ENCODE measurements at regions not wholly inside any gene's neighbourhood (a gene's known extent, or its start where the extent isn't known, plus 50 kb on each side); places are given as distances from the start of the nearest gene placed in this dataset.

DNA sequence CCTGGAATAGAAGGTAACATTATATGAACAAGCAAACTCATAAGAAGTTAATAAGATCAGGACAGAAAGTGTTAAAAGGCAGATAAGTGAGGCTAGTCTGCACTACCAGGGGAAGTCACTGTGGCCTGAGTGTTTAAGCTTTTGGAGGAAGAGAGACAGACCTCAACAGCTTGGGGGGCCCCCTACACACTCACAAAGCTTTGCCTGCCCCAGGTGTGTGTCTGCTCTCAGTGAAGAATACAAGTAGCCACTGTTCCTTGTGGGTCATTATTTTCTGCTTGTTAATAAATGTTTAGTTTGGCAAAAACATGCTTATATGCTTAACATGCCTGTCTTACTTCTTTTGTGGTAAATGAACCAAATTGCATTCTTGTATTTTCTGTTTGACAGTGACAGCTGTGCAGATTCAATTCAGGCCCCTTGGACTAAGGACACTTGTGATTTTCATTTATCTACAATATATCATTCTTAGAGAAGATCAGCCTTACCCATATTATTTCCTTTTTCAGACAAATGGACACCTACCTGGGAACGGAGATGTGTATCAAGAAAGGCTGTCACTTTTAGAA, 50.7 kb upstream of the C12orf71 start:
- TF ChIP-seq CTCF (IDR thresholded peaks at IDR 0.05 in 2 of 3, conservative IDR thresholded peaks at IDR 0.05 in 1 of 3; ENCODE audit: borderline replicate concordance in 1 of 3, insufficient read depth in 1 of 3, low read depth in 2 of 3, low read length in 2 of 3) (no peak), POLR2AphosphoS5 (IDR thresholded peaks at IDR 0.05; ENCODE audit: low read depth, low read length) (no peak), EZH2phosphoT487 (IDR thresholded peaks at IDR 0.05; ENCODE audit: borderline replicate concordance) (no peak), POLR2A (IDR thresholded peaks at IDR 0.05; ENCODE audit: borderline replicate concordance, extremely low read depth, insufficient read depth, insufficient read length) (no peak), EZH2 (IDR thresholded peaks at IDR 0.05) (no peak), JUND (IDR thresholded peaks at IDR 0.05) (no peak), SRF (IDR thresholded peaks at IDR 0.05; ENCODE audit: low read depth) (no peak)
- TF ChIP-seq, protein P1, sequence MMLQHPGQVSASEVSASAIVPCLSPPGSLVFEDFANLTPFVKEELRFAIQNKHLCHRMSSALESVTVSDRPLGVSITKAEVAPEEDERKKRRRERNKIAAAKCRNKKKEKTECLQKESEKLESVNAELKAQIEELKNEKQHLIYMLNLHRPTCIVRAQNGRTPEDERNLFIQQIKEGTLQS (IDR thresholded peaks at IDR 0.05): no peak
- TF ChIP-seq, protein P2, sequence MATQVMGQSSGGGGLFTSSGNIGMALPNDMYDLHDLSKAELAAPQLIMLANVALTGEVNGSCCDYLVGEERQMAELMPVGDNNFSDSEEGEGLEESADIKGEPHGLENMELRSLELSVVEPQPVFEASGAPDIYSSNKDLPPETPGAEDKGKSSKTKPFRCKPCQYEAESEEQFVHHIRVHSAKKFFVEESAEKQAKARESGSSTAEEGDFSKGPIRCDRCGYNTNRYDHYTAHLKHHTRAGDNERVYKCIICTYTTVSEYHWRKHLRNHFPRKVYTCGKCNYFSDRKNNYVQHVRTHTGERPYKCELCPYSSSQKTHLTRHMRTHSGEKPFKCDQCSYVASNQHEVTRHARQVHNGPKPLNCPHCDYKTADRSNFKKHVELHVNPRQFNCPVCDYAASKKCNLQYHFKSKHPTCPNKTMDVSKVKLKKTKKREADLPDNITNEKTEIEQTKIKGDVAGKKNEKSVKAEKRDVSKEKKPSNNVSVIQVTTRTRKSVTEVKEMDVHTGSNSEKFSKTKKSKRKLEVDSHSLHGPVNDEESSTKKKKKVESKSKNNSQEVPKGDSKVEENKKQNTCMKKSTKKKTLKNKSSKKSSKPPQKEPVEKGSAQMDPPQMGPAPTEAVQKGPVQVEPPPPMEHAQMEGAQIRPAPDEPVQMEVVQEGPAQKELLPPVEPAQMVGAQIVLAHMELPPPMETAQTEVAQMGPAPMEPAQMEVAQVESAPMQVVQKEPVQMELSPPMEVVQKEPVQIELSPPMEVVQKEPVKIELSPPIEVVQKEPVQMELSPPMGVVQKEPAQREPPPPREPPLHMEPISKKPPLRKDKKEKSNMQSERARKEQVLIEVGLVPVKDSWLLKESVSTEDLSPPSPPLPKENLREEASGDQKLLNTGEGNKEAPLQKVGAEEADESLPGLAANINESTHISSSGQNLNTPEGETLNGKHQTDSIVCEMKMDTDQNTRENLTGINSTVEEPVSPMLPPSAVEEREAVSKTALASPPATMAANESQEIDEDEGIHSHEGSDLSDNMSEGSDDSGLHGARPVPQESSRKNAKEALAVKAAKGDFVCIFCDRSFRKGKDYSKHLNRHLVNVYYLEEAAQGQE (IDR thresholded peaks at IDR 0.05; ENCODE audit: low read depth): no peak

Measured in HCT116 (cell line).